OCI-LY3 (cell line): ENCODE measurements at regions not wholly inside any gene's neighbourhood (a gene's known extent, or its start where the extent isn't known, plus 50 kb on each side); places are given as distances from the start of the nearest gene placed in this dataset.
A peak's percentile ranks its signal among the peaks of the same experiment; 100 is the strongest.

Source experiments
- CTCF ChIP-seq: fragments of 200-600, 300-600 bp; sonication (generic); IDR thresholded peaks from 2 replicates; pipeline ENCODE4 v1.5.1; 2014; ENCODE audit warnings: antibody characterized with exemption, low read length, low read depth
- EZH2phosphoT487 ChIP-seq: fragments of 200-600 bp; shearing (Covaris generic); IDR thresholded peaks from 2 replicates; pipeline ENCODE4 v1.6.1; 2018; ENCODE audit warnings: antibody characterized with exemption, mixed run types, low read depth

GRCh38 chr2:182649316-182649715 lies 66.7 kb upstream of the DNAJC10 start:
- TF ChIP-seq CTCF: peak; percentile 74
- TF ChIP-seq EZH2phosphoT487: no peak
